Peyer's patch (tissue), 4 donors: ENCODE measurements at regions not wholly inside any gene's neighbourhood (a gene's known extent, or its start where the extent isn't known, plus 50 kb on each side); places are given as distances from the start of the nearest gene placed in this dataset.

ENCODE experiments used
- DNase-seq, 3 donors: peaks; one replicate each; pipeline ENCODE4 v3.0.0-alpha.2; 2017 to 2019
- H3K27ac ChIP-seq, 4 donors: fragments of 200-600 bp; sonication (generic); one replicate each; pipeline ENCODE4 v1.5.1; 2016 to 2019
- H3K27me3 ChIP-seq, 2 donors: fragments of 200-600 bp; sonication (generic); one replicate each; pipeline ENCODE4 v1.5.1; 2019
- H3K36me3 ChIP-seq, 3 donors: fragments of 200-600 bp; sonication (generic); one replicate each; pipeline ENCODE4 v1.5.1; 2016 to 2019
- H3K4me1 ChIP-seq, 4 donors: fragments of 200-600 bp; sonication (generic); one replicate each; pipeline ENCODE4 v1.5.1; 2016 to 2019
- H3K4me3 ChIP-seq, 4 donors: fragments of 200-600 bp; sonication (generic); 1 replicate in 3 of 4; 2 replicates in 1 of 4; pipeline ENCODE4 v1.5.1; 2016 to 2019; ENCODE audit warnings: mild to moderate bottlenecking in 1 of 4
- H3K9me3 ChIP-seq, 4 donors: fragments of 200-600 bp; sonication (generic); one replicate each; pipeline ENCODE4 v1.5.1; 2016 to 2019; ENCODE audit warnings: mild to moderate bottlenecking in 1 of 4
- POLR2A ChIP-seq, 2 donors: fragments of 450-650 bp; IDR thresholded peaks; one replicate each; pipeline ENCODE4 v1.5.1; 2017; ENCODE audit warnings: antibody characterized with exemption in 2 of 2, mild to moderate bottlenecking in 2 of 2, moderate library complexity in 2 of 2
- TF ChIP-seq, protein P1 (sequence below), 6 experiments: fragments of 450-650 bp in 4 of 6; fragments of 200-600 bp in 2 of 6; sonication (generic) in 1 of 6; IDR thresholded peaks; one replicate each; pipeline ENCODE4 v1.5.1; 2017 to 2019; ENCODE audit warnings: antibody characterized with exemption in 6 of 6, mild to moderate bottlenecking in 3 of 6, moderate library complexity in 1 of 6

DNA sequence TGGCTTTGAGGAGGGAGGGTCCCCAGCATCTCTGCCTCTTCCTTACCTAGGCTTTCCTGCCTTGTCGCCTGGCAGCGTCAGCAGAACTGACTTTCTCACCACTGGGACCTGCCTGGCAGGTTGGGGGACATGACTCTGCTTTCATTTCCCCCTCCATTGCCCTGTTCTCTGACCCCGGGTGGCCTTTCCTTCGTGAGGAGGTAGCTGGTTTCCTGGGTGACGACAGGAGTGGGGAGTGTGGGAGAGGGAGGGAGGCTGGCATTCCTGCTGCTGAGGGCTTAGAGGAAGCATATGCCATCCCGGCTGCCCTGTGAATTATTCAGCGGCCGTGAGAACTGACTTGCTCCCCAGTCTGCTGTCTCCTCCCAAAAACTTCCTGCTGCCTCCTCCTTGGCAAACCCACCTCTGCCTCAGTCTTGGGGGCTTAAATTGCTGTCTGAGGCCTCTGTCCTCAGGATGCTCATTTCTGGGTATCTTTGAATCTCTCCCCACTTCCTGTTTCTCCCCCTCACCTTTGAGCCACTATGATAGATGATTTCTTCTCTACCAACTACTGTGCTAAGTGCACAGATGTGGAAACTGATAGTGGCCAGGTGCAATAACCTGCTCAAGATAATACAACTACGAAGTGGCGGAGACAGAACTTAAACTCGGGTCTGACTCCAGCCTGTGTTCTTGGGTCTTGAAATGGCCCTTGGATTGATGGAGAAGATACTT is 182.0 kb upstream of the CSF3R start:
- H3K27me3 ChIP-seq, result no peaks in the 10 kb centered on the region
- H3K36me3 ChIP-seq, result no peaks in the 10 kb centered on the region
- H3K9me3 ChIP-seq, result no peaks in the 10 kb centered on the region
- DNase-seq, result peak in 1 of 3 donors; percentile 45
- no peaks in the 10 kb centered on the region for H3K4me1 ChIP-seq
- H3K4me3 ChIP-seq, result no peak overlapping the region
- H3K27ac ChIP-seq, result no peak overlapping the region
- TF ChIP-seq POLR2A (IDR thresholded peaks at IDR 0.05), result no peak
- TF ChIP-seq, protein P1, sequence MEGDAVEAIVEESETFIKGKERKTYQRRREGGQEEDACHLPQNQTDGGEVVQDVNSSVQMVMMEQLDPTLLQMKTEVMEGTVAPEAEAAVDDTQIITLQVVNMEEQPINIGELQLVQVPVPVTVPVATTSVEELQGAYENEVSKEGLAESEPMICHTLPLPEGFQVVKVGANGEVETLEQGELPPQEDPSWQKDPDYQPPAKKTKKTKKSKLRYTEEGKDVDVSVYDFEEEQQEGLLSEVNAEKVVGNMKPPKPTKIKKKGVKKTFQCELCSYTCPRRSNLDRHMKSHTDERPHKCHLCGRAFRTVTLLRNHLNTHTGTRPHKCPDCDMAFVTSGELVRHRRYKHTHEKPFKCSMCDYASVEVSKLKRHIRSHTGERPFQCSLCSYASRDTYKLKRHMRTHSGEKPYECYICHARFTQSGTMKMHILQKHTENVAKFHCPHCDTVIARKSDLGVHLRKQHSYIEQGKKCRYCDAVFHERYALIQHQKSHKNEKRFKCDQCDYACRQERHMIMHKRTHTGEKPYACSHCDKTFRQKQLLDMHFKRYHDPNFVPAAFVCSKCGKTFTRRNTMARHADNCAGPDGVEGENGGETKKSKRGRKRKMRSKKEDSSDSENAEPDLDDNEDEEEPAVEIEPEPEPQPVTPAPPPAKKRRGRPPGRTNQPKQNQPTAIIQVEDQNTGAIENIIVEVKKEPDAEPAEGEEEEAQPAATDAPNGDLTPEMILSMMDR (IDR thresholded peaks at IDR 0.05), result no peak

DNA sequence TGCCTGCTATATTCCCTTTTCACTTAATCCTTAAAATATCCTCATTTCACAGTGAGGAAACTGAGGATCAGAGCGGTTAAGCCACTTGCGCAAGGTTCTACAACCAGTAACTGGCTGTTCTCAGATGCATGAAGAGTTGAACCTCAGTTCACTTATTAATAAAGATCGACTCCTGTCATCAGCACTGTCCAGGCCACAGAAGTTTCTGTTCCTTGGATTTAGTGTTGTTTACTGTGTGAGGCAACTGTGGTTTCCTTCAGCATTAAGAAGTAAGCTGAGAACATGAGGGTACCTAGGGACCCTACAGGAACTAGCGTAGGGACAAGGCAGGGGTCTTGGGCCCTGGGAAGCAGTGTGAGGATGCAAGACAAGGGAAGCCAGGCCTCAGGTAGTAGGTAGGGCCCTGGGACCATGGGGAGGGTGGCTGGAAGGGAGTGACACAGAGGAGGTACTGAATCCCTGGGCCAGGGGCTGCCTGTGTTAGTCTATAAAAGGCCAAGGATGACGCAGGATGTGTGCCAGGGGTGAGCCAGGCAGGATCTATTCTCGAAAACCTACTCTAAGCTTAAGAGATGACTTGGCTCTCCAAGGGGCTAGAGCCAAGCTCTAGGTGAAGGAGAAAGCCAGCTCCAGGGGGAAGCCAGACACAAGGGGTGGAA is 181.2 kb upstream of the CSF3R start:
- no peaks in the 10 kb centered on the region for H3K27me3 ChIP-seq
- no peak overlapping the region for H3K4me3 ChIP-seq
- no peak for DNase-seq
- H3K4me1 ChIP-seq, result no peaks in the 10 kb centered on the region
- H3K27ac ChIP-seq, result peak overlapping the region in 1 of 4 donors; percentile 26
- no peaks in the 10 kb centered on the region for H3K9me3 ChIP-seq
- no peaks in the 10 kb centered on the region for H3K36me3 ChIP-seq
- no peak for TF ChIP-seq POLR2A (IDR thresholded peaks at IDR 0.05)
- TF ChIP-seq, protein P1 (IDR thresholded peaks at IDR 0.05), result no peak

DNA sequence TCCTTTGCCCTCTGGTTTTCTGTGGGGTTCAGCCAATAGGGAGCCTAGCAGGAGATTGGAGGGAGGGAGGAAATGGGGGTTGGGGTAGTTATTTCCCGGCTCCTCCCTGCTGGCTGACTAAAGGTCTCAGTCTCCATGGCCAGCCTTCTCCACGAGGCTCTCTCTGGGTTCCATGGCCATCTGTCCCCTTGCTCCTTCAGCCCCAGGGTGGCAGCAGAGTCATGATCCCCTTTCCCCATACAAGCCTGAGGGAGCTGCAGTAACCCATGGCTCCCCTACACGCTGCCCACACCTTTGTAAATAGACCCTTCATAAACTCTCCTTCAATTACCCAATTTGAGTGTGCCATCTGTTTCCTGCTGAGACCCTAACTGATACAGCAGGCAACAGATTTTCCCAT is 176.1 kb upstream of the CSF3R start:
- Histone ChIP-seq H3K4me3 (no peak overlapping the region), H3K9me3 (no peaks in the 10 kb centered on the region), H3K27ac (no peak overlapping the region), H3K36me3 (no peaks in the 10 kb centered on the region), H3K27me3 (no peaks in the 10 kb centered on the region), H3K4me1 (no peaks in the 10 kb centered on the region)
- TF ChIP-seq POLR2A (IDR thresholded peaks at IDR 0.05), result no peak
- TF ChIP-seq, protein P1 (IDR thresholded peaks at IDR 0.05), result no peak
- no peak for DNase-seq

DNA sequence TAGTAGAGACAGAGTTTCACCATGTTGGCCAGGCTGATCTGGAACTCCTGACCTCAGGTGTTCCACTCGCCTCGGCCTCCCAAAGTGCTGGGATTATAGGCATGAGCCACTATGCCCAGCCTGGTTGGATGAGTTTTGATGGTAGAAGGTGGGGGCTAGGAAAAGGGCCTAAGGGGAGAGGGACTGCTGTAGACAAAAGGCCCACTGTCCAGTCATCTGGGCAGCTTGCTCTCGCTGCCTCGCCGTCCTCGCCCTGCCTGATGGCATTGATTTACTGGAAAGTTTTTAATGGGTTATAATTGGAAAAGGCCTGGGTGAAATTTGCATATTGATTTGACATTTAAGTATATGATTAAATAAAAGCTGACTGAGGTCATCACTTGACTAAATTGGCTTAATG is 175.1 kb upstream of the CSF3R start:
- no peaks in the 10 kb centered on the region for H3K4me1 ChIP-seq
- no peak overlapping the region for H3K27ac ChIP-seq

DNA sequence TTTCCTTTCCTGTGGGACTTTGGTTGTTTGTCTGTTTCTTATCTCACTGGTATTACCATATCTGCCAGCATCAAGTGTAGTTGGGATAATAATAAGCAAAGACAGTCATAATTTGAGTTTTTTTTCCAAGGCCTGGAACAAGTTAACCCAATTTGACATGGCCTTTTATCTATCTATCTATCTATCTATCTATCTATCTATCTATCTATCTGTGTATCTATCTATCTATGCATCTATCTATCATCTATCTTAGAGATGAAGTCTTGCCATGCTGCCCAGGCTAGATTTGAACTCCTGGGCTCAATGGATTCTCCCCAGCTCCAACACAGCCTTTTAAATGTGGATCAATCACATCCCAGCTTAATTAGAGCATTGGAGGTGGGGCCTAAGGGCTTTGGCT is 174.1 kb upstream of the CSF3R start:
- H3K27me3 ChIP-seq, result no peaks in the 10 kb centered on the region
- no peaks in the 10 kb centered on the region for H3K9me3 ChIP-seq
- no peaks in the 10 kb centered on the region for H3K4me1 ChIP-seq
- DNase-seq, result no peak
- H3K4me3 ChIP-seq, result no peak overlapping the region
- H3K36me3 ChIP-seq, result no peaks in the 10 kb centered on the region
- no peak for TF ChIP-seq POLR2A (IDR thresholded peaks at IDR 0.05)
- H3K27ac ChIP-seq, result no peak overlapping the region

More for the DNA sequence above, 175.1 kb upstream of the CSF3R start:
- no peaks in the 10 kb centered on the region for H3K36me3 ChIP-seq
- no peak overlapping the region for H3K4me3 ChIP-seq
- DNase-seq, result no peak
- TF ChIP-seq, protein P1 (IDR thresholded peaks at IDR 0.05), result no peak
- no peak for TF ChIP-seq POLR2A (IDR thresholded peaks at IDR 0.05)
- no peaks in the 10 kb centered on the region for H3K27me3 ChIP-seq
- no peaks in the 10 kb centered on the region for H3K9me3 ChIP-seq

DNA sequence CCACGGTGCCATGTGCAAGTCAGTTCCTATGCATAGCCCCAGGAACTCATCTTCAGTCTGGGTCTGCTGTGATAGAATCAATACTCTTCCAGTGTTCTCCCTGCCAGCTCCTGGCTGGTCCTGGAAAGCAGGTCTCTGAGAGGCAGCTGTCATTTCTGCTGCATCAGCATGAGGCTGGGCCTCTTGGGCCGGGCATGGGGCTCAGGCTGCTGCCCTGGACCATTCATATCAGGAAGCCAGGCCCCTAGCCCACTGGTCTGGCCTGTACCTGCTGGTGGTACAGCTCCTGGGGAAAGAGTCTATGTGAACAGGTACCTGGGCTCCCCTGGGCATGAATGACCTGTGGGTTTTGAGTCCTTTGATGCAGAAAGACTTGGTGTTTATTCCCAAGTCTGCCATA is 173.6 kb upstream of the CSF3R start:
- Histone ChIP-seq H3K4me1 (no peaks in the 10 kb centered on the region), H3K27ac (no peak overlapping the region), H3K36me3 (no peaks in the 10 kb centered on the region), H3K4me3 (no peak overlapping the region), H3K9me3 (no peaks in the 10 kb centered on the region), H3K27me3 (no peaks in the 10 kb centered on the region)
- no peak for DNase-seq
- TF ChIP-seq, protein P1 (IDR thresholded peaks at IDR 0.05), result no peak
- TF ChIP-seq POLR2A (IDR thresholded peaks at IDR 0.05), result no peak
